Fibroblast of mammary gland (primary cell): ENCODE measurements at regions not wholly inside any gene's neighbourhood (a gene's known extent, or its start where the extent isn't known, plus 50 kb on each side); places are given as distances from the start of the nearest gene placed in this dataset.
"Not testable (repeated sequence)": the region's sequence is repeated elsewhere in the genome, so short reads cannot be mapped to it uniquely, and the experiment has no call there.

ENCODE experiments used
- DNase-seq: peaks from one replicate; pipeline ENCODE4 v3.0.0-alpha.2; 2010; ENCODE audit warnings: low read depth
- H3K4me3 ChIP-seq: 2 replicates; pipeline ENCODE4 v1.5.1; 2011; ENCODE audit warnings: low read depth, mild to moderate bottlenecking, low read length, moderate library complexity; ENCODE audit not compliant: control insufficient read depth
- TF ChIP-seq, protein P1 (sequence below): conservative IDR thresholded peaks from 2 replicates; pipeline ENCODE4 v1.5.1; 2011; ENCODE audit warnings: low read depth, low read length, inconsistent platforms; ENCODE audit not compliant: control insufficient read depth, insufficient read depth

DNA sequence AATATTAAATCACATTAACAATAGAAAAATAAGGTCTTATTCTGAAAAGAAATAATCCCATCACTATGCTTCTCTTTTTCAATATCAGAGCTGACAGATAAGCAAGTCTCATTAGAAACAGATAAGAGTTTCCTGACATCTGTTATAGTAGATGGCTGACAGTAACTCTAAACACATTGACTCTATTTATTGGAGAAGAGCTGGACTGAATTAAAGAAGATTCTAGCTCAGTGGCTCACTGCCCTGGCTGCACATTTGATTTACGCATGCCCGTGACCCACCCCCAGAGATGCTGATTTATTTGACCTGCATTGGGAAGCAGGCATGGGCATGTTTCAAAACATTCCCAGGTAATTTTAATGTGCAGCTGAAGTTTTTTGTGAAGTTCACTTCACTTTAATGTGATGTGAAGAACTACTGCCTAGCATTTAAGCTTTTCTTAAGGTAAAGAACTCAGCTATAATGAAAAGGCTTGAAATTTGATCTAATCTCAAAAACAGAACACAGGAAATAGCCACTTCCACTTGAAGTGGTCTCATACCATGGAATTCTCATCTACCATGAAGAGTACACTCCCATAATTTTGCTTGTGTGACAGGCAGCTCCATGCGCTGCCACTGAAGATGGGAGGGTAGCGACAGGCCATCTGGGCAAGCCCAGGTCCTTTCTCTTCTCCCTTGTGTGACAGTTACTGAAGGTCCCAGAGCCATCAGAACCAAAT, 162.3 kb downstream of the TPBG start:
- TF ChIP-seq, protein P1, sequence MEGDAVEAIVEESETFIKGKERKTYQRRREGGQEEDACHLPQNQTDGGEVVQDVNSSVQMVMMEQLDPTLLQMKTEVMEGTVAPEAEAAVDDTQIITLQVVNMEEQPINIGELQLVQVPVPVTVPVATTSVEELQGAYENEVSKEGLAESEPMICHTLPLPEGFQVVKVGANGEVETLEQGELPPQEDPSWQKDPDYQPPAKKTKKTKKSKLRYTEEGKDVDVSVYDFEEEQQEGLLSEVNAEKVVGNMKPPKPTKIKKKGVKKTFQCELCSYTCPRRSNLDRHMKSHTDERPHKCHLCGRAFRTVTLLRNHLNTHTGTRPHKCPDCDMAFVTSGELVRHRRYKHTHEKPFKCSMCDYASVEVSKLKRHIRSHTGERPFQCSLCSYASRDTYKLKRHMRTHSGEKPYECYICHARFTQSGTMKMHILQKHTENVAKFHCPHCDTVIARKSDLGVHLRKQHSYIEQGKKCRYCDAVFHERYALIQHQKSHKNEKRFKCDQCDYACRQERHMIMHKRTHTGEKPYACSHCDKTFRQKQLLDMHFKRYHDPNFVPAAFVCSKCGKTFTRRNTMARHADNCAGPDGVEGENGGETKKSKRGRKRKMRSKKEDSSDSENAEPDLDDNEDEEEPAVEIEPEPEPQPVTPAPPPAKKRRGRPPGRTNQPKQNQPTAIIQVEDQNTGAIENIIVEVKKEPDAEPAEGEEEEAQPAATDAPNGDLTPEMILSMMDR: no peak
- no peak for DNase-seq
- H3K4me3 ChIP-seq: no peak overlapping the region

DNA sequence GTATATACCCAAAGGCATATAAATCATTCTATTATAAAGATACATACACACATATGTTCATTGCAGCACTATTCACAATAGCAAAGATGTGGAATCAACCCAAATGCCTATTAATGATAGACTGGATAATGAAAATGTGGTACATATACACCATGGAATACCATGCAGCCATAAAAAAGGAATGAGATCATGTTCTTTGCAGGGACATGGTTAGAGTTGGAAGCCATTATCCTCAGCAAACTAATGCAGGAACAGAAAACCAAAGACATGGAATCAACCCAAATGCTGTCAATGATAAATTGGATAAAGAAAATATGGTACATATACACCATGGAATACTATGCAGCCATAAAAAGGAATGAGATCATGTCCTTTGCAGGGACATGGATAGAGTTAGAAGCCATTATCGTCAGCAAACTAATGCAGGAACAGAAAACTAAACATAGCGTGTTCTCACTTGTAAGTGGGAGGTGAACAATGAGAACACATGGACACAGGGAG, 166.4 kb downstream of the TPBG start:
- not testable (repeated sequence) for DNase-seq, H3K4me3 ChIP-seq

DNA sequence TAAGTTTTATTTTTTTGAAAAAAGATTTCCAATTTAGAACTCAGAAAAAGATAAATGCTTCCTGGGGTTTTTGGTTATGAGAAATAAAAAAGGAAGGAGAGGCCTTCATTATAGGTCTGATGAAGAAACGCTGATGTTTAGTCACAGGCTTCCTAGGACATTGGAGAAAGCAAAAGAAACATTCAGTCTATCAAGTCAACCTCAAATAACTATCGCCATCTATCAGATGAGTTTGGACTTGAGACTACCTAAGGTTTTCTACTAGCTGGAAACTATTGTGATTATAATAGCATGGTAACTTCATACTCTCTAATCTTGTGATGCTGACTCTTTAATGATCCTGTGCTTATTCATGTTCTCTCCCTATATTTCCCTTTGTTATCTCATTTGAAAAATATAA, 171.3 kb downstream of the TPBG start:
- no peak for DNase-seq
- H3K4me3 ChIP-seq: no peak overlapping the region
- TF ChIP-seq, protein P1: no peak

DNA sequence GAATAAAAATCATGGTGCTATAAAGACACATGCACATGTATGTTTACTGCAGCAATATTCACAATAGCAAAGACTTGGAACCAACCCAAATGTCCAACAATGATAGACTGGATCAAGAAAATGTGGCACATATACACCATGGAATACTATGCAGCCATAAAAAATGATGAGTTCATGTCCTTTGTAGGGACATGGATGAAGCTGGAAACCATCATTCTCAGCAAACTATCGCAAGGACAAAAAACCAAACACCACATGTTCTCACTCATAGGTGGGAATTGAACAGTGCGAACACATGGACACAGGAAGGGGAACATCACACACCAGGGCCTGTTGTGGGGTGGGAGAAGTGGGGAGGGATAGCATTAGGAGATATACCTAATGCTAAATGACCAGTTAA, 185.9 kb downstream of the TPBG start:
- DNase-seq, H3K4me3 ChIP-seq: not testable (repeated sequence)

DNA sequence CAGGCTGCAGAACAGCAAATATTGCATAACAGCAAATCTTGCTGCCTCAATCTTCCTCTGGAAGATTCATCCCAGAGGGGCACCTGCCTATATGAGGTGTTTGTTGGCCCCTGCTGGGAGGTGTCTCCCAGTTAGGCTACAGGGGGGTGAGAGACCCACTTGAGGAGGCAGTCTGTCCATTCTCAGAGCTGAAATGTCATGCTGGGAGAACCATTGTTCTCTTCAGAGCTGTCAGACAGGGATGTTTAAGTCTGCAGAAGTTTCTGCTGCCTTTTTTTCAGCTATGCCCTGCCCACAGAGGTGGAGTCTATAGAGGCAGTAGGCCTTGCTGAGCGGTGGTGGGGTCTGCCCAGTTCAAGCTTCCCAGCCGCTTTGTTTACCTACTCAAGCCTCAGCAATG, 187.7 kb downstream of the TPBG start:
- not testable (repeated sequence) for DNase-seq, H3K4me3 ChIP-seq

DNA sequence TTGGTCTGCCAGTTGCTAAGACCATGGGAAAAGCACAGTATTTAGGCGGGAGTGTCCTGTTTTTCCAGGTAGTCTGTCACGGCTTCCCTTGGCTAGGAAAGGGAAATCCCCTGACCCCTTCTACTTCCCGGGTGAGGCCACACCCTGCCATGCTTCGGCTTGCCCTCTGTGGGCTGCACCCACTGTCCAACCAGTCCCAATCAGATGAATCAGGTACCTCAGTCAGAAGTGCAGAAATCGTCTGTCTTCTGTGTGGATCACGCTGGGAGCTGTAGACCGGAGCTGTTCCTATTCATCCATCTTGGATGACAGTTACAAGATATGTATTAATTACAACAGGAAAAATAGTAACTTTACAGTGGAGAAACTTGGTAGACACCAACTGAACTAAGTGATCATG, 188.2 kb downstream of the TPBG start:
- TF ChIP-seq, protein P1: no peak
- no peak for DNase-seq
- H3K4me3 ChIP-seq: no peak overlapping the region

DNA sequence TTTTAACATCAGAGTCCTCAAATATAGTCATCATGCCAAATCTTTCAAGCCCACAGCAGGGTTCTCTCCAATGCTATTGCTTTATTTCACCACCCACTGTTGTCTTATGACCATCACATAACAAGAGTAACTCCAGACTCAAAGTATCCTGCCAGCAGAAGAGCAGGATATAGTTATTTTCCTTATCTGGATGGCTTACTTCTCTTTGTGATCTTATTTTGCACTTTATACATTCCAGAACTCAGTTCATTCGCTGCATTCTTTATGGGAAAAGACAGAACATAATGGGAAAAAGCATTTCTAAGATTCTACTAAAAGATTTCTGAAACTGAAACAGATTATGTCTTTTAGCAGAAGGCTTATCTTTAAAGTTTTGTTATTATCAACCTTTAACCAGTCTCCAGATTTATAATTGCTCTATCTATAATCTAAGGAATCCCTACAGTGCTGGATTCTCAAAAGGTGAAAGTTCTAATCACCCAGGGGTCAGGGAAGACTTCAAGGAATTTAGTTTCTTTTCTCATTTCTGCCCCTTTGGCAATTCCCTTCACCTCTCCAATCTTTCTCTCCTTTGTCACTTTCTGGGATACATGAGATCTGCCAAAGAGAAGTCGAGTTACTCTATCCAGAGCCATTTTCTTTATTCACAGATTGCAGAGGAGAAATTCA, 190.4 kb downstream of the TPBG start:
- DNase-seq: no peak
- no peak overlapping the region for H3K4me3 ChIP-seq
- TF ChIP-seq, protein P1: no peak

DNA sequence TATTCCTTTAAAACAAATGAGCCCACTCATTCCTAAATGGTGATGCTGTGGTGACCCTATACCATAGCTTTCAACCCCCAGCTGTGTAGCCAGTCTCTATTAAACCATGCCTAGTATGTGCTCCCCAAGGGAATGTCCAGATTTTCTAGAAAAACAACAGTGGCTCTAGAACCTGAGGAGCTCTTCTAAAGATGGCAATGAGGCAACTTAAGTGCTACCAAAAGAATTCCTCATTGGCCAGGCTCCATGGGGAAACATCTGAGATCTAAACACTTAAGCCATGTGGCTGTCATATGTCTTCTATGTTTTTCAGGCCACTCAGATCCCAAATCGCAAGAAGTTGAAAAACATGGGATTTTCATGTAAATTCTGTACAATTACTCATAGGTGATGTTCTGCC, 191.0 kb downstream of the TPBG start:
- H3K4me3 ChIP-seq: no peak overlapping the region
- TF ChIP-seq, protein P1: no peak
- peak; percentile 92 for DNase-seq
